ENCODE measurements at regions not wholly inside any gene's neighbourhood (a gene's known extent, or its start where the extent isn't known, plus 50 kb on each side); places are given as distances from the start of the nearest gene placed in this dataset.

GRCh38 chr1:48164571-48164970 lies 57.9 kb upstream of the SLC5A9 start:
- ATAC-seq = no peak
- no peak for TF ChIP-seq CREB5 (CRISPR knock-in tag; IDR thresholded peaks at IDR 0.05; ENCODE audit: low read depth)
- TF ChIP-seq TCF4 (CRISPR knock-in tag; IDR thresholded peaks at IDR 0.05; ENCODE audit: borderline replicate concordance) = no peak
- no peak for TF ChIP-seq GLIS3 (CRISPR knock-in tag; IDR thresholded peaks at IDR 0.05)
- no peak for TF ChIP-seq CSRNP3 (CRISPR knock-in tag; IDR thresholded peaks at IDR 0.05)
- no peak for TF ChIP-seq BACH2 (CRISPR knock-in tag; IDR thresholded peaks at IDR 0.05; ENCODE audit: borderline replicate concordance)
- TF ChIP-seq ZFP3 (CRISPR knock-in tag; IDR thresholded peaks at IDR 0.05) = no peak
- no peak for TF ChIP-seq SNAI2 (CRISPR knock-in tag; IDR thresholded peaks at IDR 0.05)
- no peak for TF ChIP-seq TSHZ2 (CRISPR knock-in tag; IDR thresholded peaks at IDR 0.05)
- TF ChIP-seq CSDC2 (CRISPR knock-in tag; IDR thresholded peaks at IDR 0.05) = no peak
- no peak for TF ChIP-seq ZC3H10 (CRISPR knock-in tag; IDR thresholded peaks at IDR 0.05)
- no peak for TF ChIP-seq TOX (CRISPR knock-in tag; IDR thresholded peaks at IDR 0.05; ENCODE audit: borderline replicate concordance)
- no peak for TF ChIP-seq ESRRG (CRISPR knock-in tag; IDR thresholded peaks at IDR 0.05)
- no peak for TF ChIP-seq ZNF8 (CRISPR knock-in tag; IDR thresholded peaks at IDR 0.05)
- no peak for TF ChIP-seq ZFP30 (CRISPR knock-in tag; IDR thresholded peaks at IDR 0.05)
- TF ChIP-seq POU6F1 (CRISPR knock-in tag; IDR thresholded peaks at IDR 0.05; ENCODE audit: borderline replicate concordance, low read depth) = no peak
- TF ChIP-seq ZNF70 (CRISPR knock-in tag; IDR thresholded peaks at IDR 0.05) = no peak
- no peak for TF ChIP-seq ZNF565 (CRISPR knock-in tag; conservative IDR thresholded peaks at IDR 0.05; ENCODE audit: low read depth)
- TF ChIP-seq PPARA (CRISPR knock-in tag; IDR thresholded peaks at IDR 0.05; ENCODE audit: borderline replicate concordance) = no peak
- TF ChIP-seq RARB (CRISPR knock-in tag; IDR thresholded peaks at IDR 0.05) = no peak
- TF ChIP-seq OSR1 (CRISPR knock-in tag; IDR thresholded peaks at IDR 0.05) = no peak

- ATAC-seq = no peak
- TF ChIP-seq ZNF70 (CRISPR knock-in tag; IDR thresholded peaks at IDR 0.05) (no peak), ESRRG (CRISPR knock-in tag; IDR thresholded peaks at IDR 0.05) (no peak), OSR1 (CRISPR knock-in tag; IDR thresholded peaks at IDR 0.05) (no peak), CSDC2 (CRISPR knock-in tag; IDR thresholded peaks at IDR 0.05) (no peak), POU6F1 (CRISPR knock-in tag; IDR thresholded peaks at IDR 0.05; ENCODE audit: borderline replicate concordance, low read depth) (no peak), ARNTL (CRISPR knock-in tag; IDR thresholded peaks at IDR 0.05; ENCODE audit: borderline replicate concordance, low read depth) (no peak), PPARA (CRISPR knock-in tag; IDR thresholded peaks at IDR 0.05; ENCODE audit: borderline replicate concordance) (no peak), BACH2 (CRISPR knock-in tag; IDR thresholded peaks at IDR 0.05; ENCODE audit: borderline replicate concordance) (no peak), ZFP3 (CRISPR knock-in tag; IDR thresholded peaks at IDR 0.05) (no peak), PATZ1 (CRISPR knock-in tag; IDR thresholded peaks at IDR 0.05; ENCODE audit: borderline replicate concordance) (no peak), CREB5 (CRISPR knock-in tag; IDR thresholded peaks at IDR 0.05; ENCODE audit: low read depth) (no peak), GLIS3 (CRISPR knock-in tag; IDR thresholded peaks at IDR 0.05) (no peak), ZNF565 (CRISPR knock-in tag; conservative IDR thresholded peaks at IDR 0.05; ENCODE audit: low read depth) (no peak), TSHZ2 (CRISPR knock-in tag; IDR thresholded peaks at IDR 0.05) (no peak), TOX (CRISPR knock-in tag; IDR thresholded peaks at IDR 0.05; ENCODE audit: borderline replicate concordance) (no peak), ZNF8 (CRISPR knock-in tag; IDR thresholded peaks at IDR 0.05) (no peak), SNAI2 (CRISPR knock-in tag; IDR thresholded peaks at IDR 0.05) (no peak)
Observed at GRCh38 chr1:48160486-48161132, 61.9 kb upstream of the SLC5A9 start.

All from SK-N-SH treated with all-trans-retinoic acid at 6 μM for 48 hours (cell line).